NT2/D1 (cell line): ENCODE measurements at regions not wholly inside any gene's neighbourhood (a gene's known extent, or its start where the extent isn't known, plus 50 kb on each side); places are given as distances from the start of the nearest gene placed in this dataset.

Experiments used
- YY1 ChIP-seq: IDR thresholded peaks from 2 replicates; pipeline ENCODE4 v1.6.1; 2011; ENCODE audit not compliant: insufficient read length, insufficient read depth
- ZNF274 ChIP-seq: IDR thresholded peaks from 2 replicates; pipeline ENCODE4 v1.6.1; 2011; ENCODE audit warnings: mild to moderate bottlenecking, low read depth, low read length

GRCh38 chr11:95547186-95547585, 242.4 kb downstream of the FAM76B start:
- TF ChIP-seq ZNF274 (no peak), YY1 (no peak)
